Vagina (tissue), 2 donors: ENCODE measurements at regions not wholly inside any gene's neighbourhood (a gene's known extent, or its start where the extent isn't known, plus 50 kb on each side); places are given as distances from the start of the nearest gene placed in this dataset.

Experiments
- DNase-seq, 2 donors: peaks; one replicate each; pipeline ENCODE4 v3.0.0-alpha.2; 2017; ENCODE audit errors: extremely low spot score in 2 of 2
- H3K27ac ChIP-seq: fragments of 200-600 bp; sonication (generic); one replicate; pipeline ENCODE4 v1.5.1; 2019
- H3K27me3 ChIP-seq: fragments of 200-600 bp; sonication (generic); one replicate; pipeline ENCODE4 v1.5.1; 2019
- H3K36me3 ChIP-seq, 2 donors: fragments of 200-600 bp; sonication (generic); one replicate each; pipeline ENCODE4 v1.5.1; 2017 to 2019
- H3K4me1 ChIP-seq: fragments of 200-600 bp; sonication (generic); one replicate; pipeline ENCODE4 v1.5.1; 2019
- H3K4me3 ChIP-seq, 2 donors: fragments of 200-600 bp; sonication (generic); 1 replicate in 1 of 2; 2 replicates in 1 of 2; pipeline ENCODE4 v1.5.1; 2016 to 2019
- H3K9me3 ChIP-seq: fragments of 200-600 bp; sonication (generic); one replicate; pipeline ENCODE4 v1.5.1; 2019
- CTCF ChIP-seq, 3 experiments: fragments of 450-650 bp in 2 of 3; fragments of 200-600 bp in 1 of 3; sonication (generic) in 1 of 3; IDR thresholded peaks; one replicate each; pipeline ENCODE4 v1.5.1; 2017 to 2019; ENCODE audit warnings: antibody characterized with exemption in 3 of 3, mild to moderate bottlenecking in 2 of 3, moderate library complexity in 2 of 3
- POLR2A ChIP-seq, 2 donors: fragments of 450-650 bp; IDR thresholded peaks; one replicate each; pipeline ENCODE4 v1.6.1; 2017; ENCODE audit warnings: antibody characterized with exemption in 2 of 2, mild to moderate bottlenecking in 2 of 2, moderate library complexity in 2 of 2
- POLR2AphosphoS5 ChIP-seq, 2 donors: sonication (generic); formaldehyde crosslinking; IDR thresholded peaks; one replicate each; pipeline ENCODE4 v1.9.0; 2017; ENCODE audit warnings: antibody characterized with exemption in 2 of 2, mild to moderate bottlenecking in 2 of 2, low read depth in 1 of 2; ENCODE audit not compliant: insufficient read depth in 1 of 2
- intact Hi-C: fragments of 100-400 bp; cut with DNase I; formaldehyde crosslinking; loops from one replicate; pipeline ENCODE4 v1.15.1; 2023

GRCh38 chr16:35452471-35452870, 1993.1 kb downstream of the TP53TG3F start:
- H3K4me1 ChIP-seq: no peaks in the 10 kb centered on the region
- H3K36me3 ChIP-seq: no peaks in the 10 kb centered on the region
- no peak for TF ChIP-seq POLR2AphosphoS5 (IDR thresholded peaks at IDR 0.05; ENCODE audit: insufficient read depth in 1 of 2, low read depth in 1 of 2)
- TF ChIP-seq POLR2A (IDR thresholded peaks at IDR 0.05): no peak
- no peak for TF ChIP-seq CTCF (IDR thresholded peaks at IDR 0.05)
- peaks cover under 1% of the 10 kb centered on the region for H3K9me3 ChIP-seq
- no peak overlapping the region for H3K27ac ChIP-seq
- no peak overlapping the region for H3K4me3 ChIP-seq
- DNase-seq: no peak
- no peaks in the 10 kb centered on the region for H3K27me3 ChIP-seq
- intact Hi-C loops: no loop called here

GRCh38 chr16:35463358-35463757, 2003.9 kb downstream of the TP53TG3F start:
- TF ChIP-seq POLR2AphosphoS5 (IDR thresholded peaks at IDR 0.05; ENCODE audit: insufficient read depth in 1 of 2, low read depth in 1 of 2): no peak
- TF ChIP-seq CTCF (IDR thresholded peaks at IDR 0.05): no peak
- TF ChIP-seq POLR2A (IDR thresholded peaks at IDR 0.05): no peak
- Histone ChIP-seq H3K27ac (no peak overlapping the region), H3K4me1 (no peaks in the 10 kb centered on the region), H3K9me3 (no peaks in the 10 kb centered on the region), H3K27me3 (no peaks in the 10 kb centered on the region), H3K36me3 (no peaks in the 10 kb centered on the region), H3K4me3 (no peak overlapping the region)
- DNase-seq: no peak
- intact Hi-C loops: no loop called here

GRCh38 chr16:35480361-35480760, 2020.9 kb downstream of the TP53TG3F start:
- Histone ChIP-seq H3K36me3 (no peaks in the 10 kb centered on the region), H3K27ac (no peak overlapping the region), H3K9me3 (no peaks in the 10 kb centered on the region), H3K4me1 (no peaks in the 10 kb centered on the region), H3K4me3 (no peak overlapping the region), H3K27me3 (no peaks in the 10 kb centered on the region)
- DNase-seq: no peak
- TF ChIP-seq POLR2AphosphoS5 (IDR thresholded peaks at IDR 0.05; ENCODE audit: insufficient read depth in 1 of 2, low read depth in 1 of 2) (no peak), CTCF (IDR thresholded peaks at IDR 0.05) (no peak), POLR2A (IDR thresholded peaks at IDR 0.05) (no peak)
- intact Hi-C loops: no loop called here

- H3K36me3 ChIP-seq: no peaks in the 10 kb centered on the region
- TF ChIP-seq POLR2A (IDR thresholded peaks at IDR 0.05) (no peak), POLR2AphosphoS5 (IDR thresholded peaks at IDR 0.05; ENCODE audit: insufficient read depth in 1 of 2, low read depth in 1 of 2) (no peak), CTCF (IDR thresholded peaks at IDR 0.05) (no peak)
- H3K9me3 ChIP-seq: no peaks in the 10 kb centered on the region
- H3K4me3 ChIP-seq: no peak overlapping the region
- H3K4me1 ChIP-seq: no peaks in the 10 kb centered on the region
- no peak overlapping the region for H3K27ac ChIP-seq
- no peak for DNase-seq
- intact Hi-C loops: no loop called here
- H3K27me3 ChIP-seq: no peaks in the 10 kb centered on the region
These were observed 2021.6 kb downstream of the TP53TG3F start for GRCh38 chr16:35480988-35481387.

GRCh38 chr16:35485915-35486314, 2026.5 kb downstream of the TP53TG3F start:
- Histone ChIP-seq H3K27me3 (no peaks in the 10 kb centered on the region), H3K27ac (no peak overlapping the region), H3K9me3 (no peaks in the 10 kb centered on the region), H3K4me3 (no peak overlapping the region), H3K36me3 (no peaks in the 10 kb centered on the region), H3K4me1 (no peaks in the 10 kb centered on the region)
- TF ChIP-seq CTCF (IDR thresholded peaks at IDR 0.05) (no peak), POLR2A (IDR thresholded peaks at IDR 0.05) (no peak), POLR2AphosphoS5 (IDR thresholded peaks at IDR 0.05; ENCODE audit: insufficient read depth in 1 of 2, low read depth in 1 of 2) (no peak)
- intact Hi-C loops: no loop called here
- no peak for DNase-seq
